ENCODE measurements at regions not wholly inside any gene's neighbourhood (a gene's known extent, or its start where the extent isn't known, plus 50 kb on each side); places are given as distances from the start of the nearest gene placed in this dataset.

DNA sequence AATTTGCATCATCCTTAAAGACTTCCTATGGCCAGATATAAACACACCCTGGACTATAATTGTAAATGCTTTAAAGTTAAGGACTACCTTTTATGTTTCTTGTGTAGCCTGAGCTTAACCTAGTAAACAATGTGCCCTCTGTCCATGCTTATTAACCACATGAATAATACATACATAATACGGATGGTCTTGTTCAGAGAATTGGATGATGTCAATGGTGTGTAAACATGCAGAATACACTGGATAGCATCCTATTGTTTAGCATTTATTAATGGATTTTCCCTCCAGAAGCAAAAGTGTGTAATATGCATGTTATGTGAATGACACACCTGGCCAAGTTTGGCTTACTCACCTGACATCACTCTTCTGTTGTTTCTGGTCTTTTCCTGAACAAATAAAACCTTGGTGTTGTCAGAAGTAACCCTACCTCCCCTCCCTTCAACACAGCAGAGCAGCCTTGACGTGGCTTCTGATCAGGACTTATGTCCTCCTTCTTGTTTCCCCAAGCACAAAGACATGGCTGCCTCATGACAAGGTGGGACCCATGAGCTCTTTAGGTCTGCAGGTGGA, 517.9 kb downstream of the MTRR start:
- no peak for DNase-seq

GRCh38 chr5:8391911-8392310, 523.0 kb downstream of the MTRR start:
- no peak for DNase-seq

- DNase-seq, result no peak
These were observed 524.3 kb downstream of the MTRR start for GRCh38 chr5:8393240-8393639.

DNA sequence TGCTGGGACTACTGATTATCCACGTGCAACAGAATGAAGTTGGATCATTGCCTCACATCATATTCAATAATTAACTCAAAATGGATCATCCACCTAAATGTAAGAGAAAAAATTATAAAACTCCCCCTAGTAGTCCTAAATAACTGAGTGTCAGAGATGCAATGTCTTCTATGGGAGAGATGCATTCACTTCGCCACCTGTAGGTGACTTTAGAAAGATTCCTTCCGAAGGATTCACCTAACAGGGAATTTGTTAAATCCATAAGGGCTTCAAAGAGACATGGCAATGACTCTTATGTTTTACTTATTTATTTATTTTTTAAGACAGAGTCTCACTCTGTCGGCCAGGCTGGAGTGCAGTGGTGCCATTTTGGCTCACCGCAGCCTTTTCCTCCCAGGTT, 526.0 kb downstream of the MTRR start:
- no peak for DNase-seq

DNA sequence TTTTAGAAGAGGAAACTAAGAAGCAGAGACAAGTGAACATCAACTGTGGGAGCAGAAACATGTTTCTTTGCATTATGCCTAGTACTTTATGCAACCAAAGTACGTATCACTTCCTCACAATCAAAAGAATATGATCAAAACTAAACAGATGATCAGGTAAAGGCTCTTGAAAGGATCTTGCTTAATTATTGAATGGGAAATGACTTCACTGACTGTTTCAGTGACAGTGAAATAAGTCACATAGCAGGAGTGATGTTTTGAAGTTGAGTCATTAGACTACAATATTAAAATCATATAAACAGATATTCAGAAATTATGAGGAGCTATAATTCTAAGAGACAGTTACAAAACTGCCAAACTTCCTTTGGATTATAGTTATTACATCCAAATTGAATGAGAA, 527.3 kb downstream of the MTRR start:
- DNase-seq, result no peak

- no peak for DNase-seq
These were observed 527.8 kb downstream of the MTRR start for GRCh38 chr5:8396756-8397155.

GRCh38 chr5:8399471-8399870, 530.5 kb downstream of the MTRR start:
- DNase-seq, result no peak

- DNase-seq, result no peak
These were observed 539.3 kb downstream of the MTRR start for GRCh38 chr5:8408258-8408657.

DNA sequence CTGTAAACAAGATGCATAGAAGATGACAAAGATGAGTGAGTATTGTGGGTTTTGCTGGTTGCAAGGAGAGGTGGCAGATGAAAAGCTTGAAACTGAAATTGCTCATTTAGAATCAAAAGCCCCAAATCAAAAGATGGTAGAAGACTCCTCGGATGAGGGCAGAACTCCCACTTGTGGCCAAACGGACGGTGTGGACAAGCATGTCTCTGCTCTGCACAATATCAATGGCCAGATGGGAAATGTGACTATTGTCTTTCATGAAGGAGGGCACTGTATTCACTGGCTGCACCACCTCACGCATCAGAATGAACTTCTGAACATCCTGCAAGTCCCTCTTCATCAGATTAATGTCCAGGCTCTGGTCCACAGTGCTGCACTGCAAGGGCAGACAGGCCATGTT, 541.7 kb downstream of the MTRR start:
- peak in 4 of 51 donors; percentile 1 to 8 (median 4) for DNase-seq

DNA sequence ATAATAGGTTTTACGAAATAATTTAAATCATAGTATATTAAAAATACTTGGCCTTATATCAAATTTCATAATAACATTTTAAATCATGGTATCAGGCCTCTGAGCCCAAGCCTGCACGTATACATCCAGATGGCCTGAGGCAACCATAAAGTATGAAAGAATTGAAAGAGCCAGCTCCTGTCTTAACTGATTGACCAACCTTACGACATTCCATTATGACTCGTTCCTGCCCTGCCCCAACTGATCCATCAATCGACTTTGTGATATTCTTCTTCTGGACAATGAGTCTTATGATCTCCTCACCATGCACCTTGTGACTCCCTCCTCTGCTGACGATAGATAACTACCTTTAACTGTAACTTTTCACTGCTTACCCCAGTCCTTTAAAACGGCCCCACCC, 545.0 kb downstream of the MTRR start:
- no peak for DNase-seq

DNA sequence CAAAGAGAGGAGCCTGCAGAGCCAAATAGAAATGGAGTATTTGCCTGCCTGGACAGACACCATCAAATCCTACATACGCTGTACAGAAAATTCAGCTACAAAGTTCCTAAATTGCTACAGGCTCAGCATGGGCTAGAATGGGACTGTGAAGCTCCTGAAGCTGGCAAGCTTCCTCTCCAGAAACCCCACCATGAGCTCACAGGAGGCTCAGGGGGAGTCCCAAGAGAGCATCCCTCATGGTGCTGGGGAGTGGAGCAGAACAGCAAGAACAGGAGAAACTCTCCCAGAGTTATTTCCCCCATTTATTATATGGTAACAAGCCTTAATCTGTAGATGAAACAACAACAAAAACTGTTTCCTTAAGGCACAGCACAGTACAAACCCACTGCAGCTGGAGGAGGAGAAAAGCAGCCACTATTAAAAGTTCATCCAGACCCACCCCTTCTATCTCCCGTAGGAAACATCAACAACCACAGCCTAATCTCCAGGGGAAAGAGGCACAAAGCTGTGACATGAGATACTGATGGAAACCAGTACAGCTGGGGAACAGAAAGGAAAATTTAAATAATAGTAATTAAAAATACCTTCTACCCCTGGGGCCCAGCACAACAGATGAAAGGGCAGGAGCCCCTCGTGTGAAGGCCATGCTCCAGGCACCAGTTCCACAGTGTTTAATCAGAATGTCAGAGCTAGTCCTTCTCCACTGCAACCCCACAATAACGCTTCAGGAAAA, 548.5 kb downstream of the MTRR start:
- DNase-seq, result no peak

DNA sequence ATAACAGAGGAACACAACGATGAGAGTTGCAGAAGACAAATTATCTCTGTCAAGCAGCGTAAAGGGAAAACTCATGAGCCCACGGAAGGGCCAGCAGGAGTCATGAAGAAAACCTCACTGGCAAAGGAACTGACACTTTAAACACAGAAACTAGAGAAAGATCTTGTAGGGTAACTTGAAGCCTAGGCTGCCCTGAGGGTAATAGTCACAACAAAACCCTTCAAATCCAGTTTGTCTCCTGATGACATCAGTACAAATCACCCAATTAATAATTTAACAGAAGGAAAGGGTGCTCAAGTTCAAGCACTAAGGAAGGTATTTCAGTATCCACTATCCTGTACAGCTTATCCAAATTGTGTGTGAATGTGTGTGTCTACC, 549.1 kb downstream of the MTRR start:
- no peak for DNase-seq

GRCh38 chr5:8429778-8430758, 561.1 kb downstream of the MTRR start:
- no peak for DNase-seq

GRCh38 chr5:8434501-8434900, 565.6 kb downstream of the MTRR start:
- DNase-seq, result no peak

- DNase-seq, result peak in 9 of 51 donors; percentile 1 to 38 (median 9)
These were observed 568.0 kb downstream of the MTRR start for GRCh38 chr5:8436924-8437323.

- DNase-seq, result no peak
These were observed 576.2 kb downstream of the MTRR start for GRCh38 chr5:8445139-8445538.

- DNase-seq, result no peak
These were observed 577.2 kb downstream of the MTRR start for GRCh38 chr5:8446179-8446578.

DNA sequence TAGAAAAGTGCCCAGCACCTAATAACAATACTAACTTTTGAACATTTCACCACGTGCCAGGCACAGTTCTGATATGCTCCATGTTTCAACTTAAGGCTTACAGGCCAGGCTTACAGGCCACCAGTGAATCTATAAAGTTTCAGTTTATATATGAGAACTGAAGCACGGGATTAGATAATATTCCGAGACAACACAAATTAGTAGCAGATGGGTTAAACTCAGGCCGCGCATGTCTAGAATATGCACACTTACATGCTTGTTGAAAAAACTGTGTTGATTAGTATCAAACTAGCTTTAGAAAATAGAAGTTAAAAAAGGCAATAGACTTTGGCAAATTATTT, 587.9 kb downstream of the MTRR start:
- DNase-seq, result peak in 1 of 51 donors; percentile 48

DNA sequence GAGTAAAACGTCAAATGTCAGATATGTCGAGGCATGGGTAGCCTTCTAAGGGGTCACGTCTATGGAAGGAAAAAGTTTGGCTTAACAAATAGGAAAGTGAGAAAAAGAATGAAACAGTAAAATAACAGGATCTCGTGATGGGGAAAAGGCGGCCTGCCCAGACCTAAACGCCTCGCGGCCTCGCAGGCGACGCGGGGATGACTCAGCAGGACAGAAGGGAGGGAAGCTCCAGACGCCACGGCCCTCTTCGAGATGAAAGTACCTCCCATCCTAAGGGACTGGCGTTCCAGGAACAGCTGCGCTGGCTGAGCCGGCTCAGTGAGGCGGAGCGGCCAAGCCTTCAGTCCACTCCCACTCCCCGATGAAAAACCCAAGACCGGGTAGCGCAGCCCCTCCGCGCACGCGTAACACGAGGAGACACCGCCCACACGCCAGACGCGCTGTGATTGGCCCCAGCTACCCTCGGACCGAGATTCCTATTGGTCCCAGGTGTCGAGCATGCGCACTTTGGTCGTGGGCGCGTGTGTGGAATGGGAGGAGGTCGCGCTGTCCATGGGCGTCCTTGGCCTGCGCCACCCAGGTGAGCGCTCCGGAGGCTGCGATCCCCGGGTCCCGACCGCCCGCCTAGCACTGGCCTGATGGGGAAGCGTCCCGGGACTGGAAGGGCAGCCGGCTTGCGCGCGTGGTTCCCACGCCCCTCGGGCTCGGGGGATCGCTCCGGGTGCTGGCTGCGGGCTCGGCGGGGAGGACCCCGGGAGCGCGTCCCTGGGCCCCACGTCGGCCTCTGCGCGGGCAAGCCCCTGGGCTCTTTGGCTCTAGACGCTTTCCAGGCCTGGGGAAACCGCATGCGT, 588.5 kb downstream of the MTRR start:
- peak; percentile 32 to 94 (median 80) for DNase-seq

DNA sequence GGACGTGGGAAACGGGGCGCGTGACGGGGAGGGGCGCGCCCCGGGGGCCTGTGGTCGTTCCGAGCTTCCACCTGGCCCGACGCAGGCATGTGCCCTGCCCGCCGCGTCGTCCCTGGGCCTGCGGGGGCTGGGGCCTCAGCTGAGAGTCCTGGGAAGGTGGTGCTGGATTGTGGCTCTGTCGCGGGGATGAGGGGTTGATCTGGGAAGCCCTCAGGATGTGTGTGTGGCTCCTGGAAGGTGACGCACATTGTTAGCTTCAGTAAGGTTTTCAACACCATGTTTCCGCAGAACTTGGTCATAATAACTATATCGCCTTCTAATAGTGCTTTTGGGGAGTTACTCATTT, 589.1 kb downstream of the MTRR start:
- peak in 5 of 51 donors; percentile 8 to 47 (median 29) for DNase-seq

- DNase-seq, result no peak
These were observed 592.6 kb downstream of the MTRR start for GRCh38 chr5:8461543-8461942.

- no peak for DNase-seq
These were observed 593.6 kb downstream of the MTRR start for GRCh38 chr5:8462565-8462964.
